IMR-90 (cell line): ENCODE measurements at regions not wholly inside any gene's neighbourhood (a gene's known extent, or its start where the extent isn't known, plus 50 kb on each side); places are given as distances from the start of the nearest gene placed in this dataset.

ENCODE experiments used
- ATAC-seq: fragments of 200-7000 bp; cut with Tn5 transposase; 2 replicates; pipeline ENCODE4 v1.9.1; 2020; ENCODE audit warnings: low read depth, mild to moderate bottlenecking, moderate library complexity
- BruUV-seq: library from RNA; stranded (reverse); fragments of 400-500 nt; replicated peaks from 2 replicates; lab custom pipeline; 2021; lab: Mats Ljungman, UMichigan
- CTCF ChIA-PET: fragments of 300-600 bp; formaldehyde crosslinking; extraction: SDS; loops from one replicate; lab custom pipeline; 2021; ENCODE audit warnings: antibody characterized with exemption; lab: Yijun Ruan, JAX
- POLR2A ChIA-PET: fragments of 300-600 bp; sonication (Branson Sonifier 250); formaldehyde crosslinking; loops from one replicate; lab custom pipeline; 2022; ENCODE audit warnings: antibody characterized with exemption; ENCODE audit not compliant: unreplicated experiment; lab: Charles Lee
- DNase-seq: peaks from one replicate; pipeline ENCODE4 v3.0.0; 2013
- H2AFZ ChIP-seq: replicated peaks from 2 replicates; pipeline ENCODE3; 2013; ENCODE audit warnings: low read length, mild to moderate bottlenecking; ENCODE audit not compliant: poor library complexity
- H2AK5ac ChIP-seq: 2 replicates; pipeline ENCODE4 v1.6.1; 2013; ENCODE audit warnings: low read depth, low read length, inconsistent platforms
- H2AK9ac ChIP-seq: replicated peaks from 2 replicates; pipeline ENCODE3; 2013; ENCODE audit warnings: mild to moderate bottlenecking, low read depth, low read length, moderate library complexity; ENCODE audit not compliant: poor library complexity
- H2BK120ac ChIP-seq: 2 replicates; pipeline ENCODE4 v1.6.1; 2013; ENCODE audit warnings: low read depth, low read length, inconsistent platforms
- H2BK15ac ChIP-seq: 3 replicates; pipeline ENCODE4 v1.6.1; 2013; ENCODE audit warnings: low read depth, low read length, inconsistent platforms
- H2BK20ac ChIP-seq: 2 replicates; pipeline ENCODE4 v1.6.1; 2013; ENCODE audit warnings: low read depth, mild to moderate bottlenecking, inconsistent platforms, low read length, moderate library complexity
- H2BK5ac ChIP-seq: 2 replicates; pipeline ENCODE4 v1.6.1; 2013; ENCODE audit warnings: mild to moderate bottlenecking, low read depth, low read length, inconsistent platforms; ENCODE audit not compliant: poor library complexity, severe bottlenecking
- H3K14ac ChIP-seq: replicated peaks from 2 replicates; pipeline ENCODE4 v1.6.1; 2013; ENCODE audit warnings: low read depth, low read length, inconsistent platforms
- H3K18ac ChIP-seq: 2 replicates; pipeline ENCODE4 v1.6.1; 2013; ENCODE audit warnings: low read depth, low read length, control low read depth
- H3K23ac ChIP-seq: 2 replicates; pipeline ENCODE4 v1.6.1; 2013; ENCODE audit warnings: low read depth, low read length, inconsistent platforms
- H3K27ac ChIP-seq: 2 replicates; pipeline ENCODE4 v1.5.1; 2013; ENCODE audit warnings: mild to moderate bottlenecking, control low read depth, low read length; ENCODE audit not compliant: insufficient read depth
- H3K27me3 ChIP-seq: 2 replicates; pipeline ENCODE4 v1.6.1; 2013; ENCODE audit warnings: low read length; ENCODE audit not compliant: control insufficient read depth, insufficient read depth
- H3K36me3 ChIP-seq: 2 replicates; pipeline ENCODE4 v1.6.1; 2013; ENCODE audit warnings: low read length, mixed read lengths; ENCODE audit not compliant: control insufficient read depth, insufficient read depth
- H3K4ac ChIP-seq: 2 replicates; pipeline ENCODE4 v1.6.1; 2013; ENCODE audit warnings: low read depth, low read length, inconsistent platforms
- H3K4me1 ChIP-seq: 2 replicates; pipeline ENCODE4 v1.6.1; 2013; ENCODE audit warnings: low read length, mixed read lengths; ENCODE audit not compliant: control insufficient read depth, insufficient read depth
- H3K4me2 ChIP-seq: 2 replicates; pipeline ENCODE4 v1.6.1; 2013; ENCODE audit warnings: low read depth, mild to moderate bottlenecking, control low read depth, low read length, moderate library complexity
- H3K4me3 ChIP-seq: 2 replicates; pipeline ENCODE4 v1.5.1; 2013; ENCODE audit warnings: low read depth, mild to moderate bottlenecking, control low read depth, low read length, moderate library complexity; ENCODE audit not compliant: insufficient read depth
- H3K56ac ChIP-seq: 2 replicates; pipeline ENCODE4 v1.6.1; 2013; ENCODE audit warnings: low read length, inconsistent platforms; ENCODE audit not compliant: insufficient read depth; ENCODE audit errors: extremely low read depth
- H3K79me1 ChIP-seq, 2 experiments: 2 replicates each; pipeline ENCODE4 v1.6.1; 2013; ENCODE audit warnings: low read length in 2 of 2, inconsistent platforms in 1 of 2, low read depth in 1 of 2
- H3K9ac ChIP-seq: 2 replicates; pipeline ENCODE4 v1.6.1; 2013; ENCODE audit warnings: low read depth, low read length, control low read depth
- H3K9me1 ChIP-seq: 2 replicates; pipeline ENCODE4 v1.6.1; 2013; ENCODE audit warnings: low read length, inconsistent platforms; ENCODE audit not compliant: insufficient read depth
- H3K9me3 ChIP-seq: 2 replicates; pipeline ENCODE4 v1.6.1; 2013; ENCODE audit warnings: low read length; ENCODE audit not compliant: control insufficient read depth, insufficient read depth
- H4K20me1 ChIP-seq: 2 replicates; pipeline ENCODE4 v1.6.1; 2013; ENCODE audit warnings: low read length, inconsistent platforms; ENCODE audit not compliant: insufficient read depth
- H4K5ac ChIP-seq: 2 replicates; pipeline ENCODE4 v1.6.1; 2013; ENCODE audit warnings: mild to moderate bottlenecking, low read depth, low read length, control low read depth
- H4K8ac ChIP-seq, 2 experiments: 2 replicates each; pipeline ENCODE4 v1.6.1; 2013; ENCODE audit warnings: low read depth in 2 of 2, low read length in 2 of 2, control low read depth in 1 of 2, inconsistent platforms in 1 of 2
- H4K91ac ChIP-seq: 2 replicates; pipeline ENCODE4 v1.6.1; 2013; ENCODE audit warnings: low read depth, low read length, inconsistent platforms; ENCODE audit not compliant: insufficient read depth
- BHLHE40 ChIP-seq: fragments of 150-350 bp; IDR thresholded peaks from 2 replicates; pipeline ENCODE4 v1.6.1; 2016; ENCODE audit warnings: mild to moderate bottlenecking, low read depth, low read length
- CEBPB ChIP-seq: IDR thresholded peaks from 2 replicates; pipeline ENCODE4 v1.6.1; 2012; ENCODE audit warnings: low read depth, low read length, improper control_type of control experiment
- FOS ChIP-seq: fragments of 150-350 bp; IDR thresholded peaks from 2 replicates; pipeline ENCODE4 v1.6.1; 2016; ENCODE audit warnings: low read depth, low read length
- MXI1 ChIP-seq: IDR thresholded peaks from 2 replicates; pipeline ENCODE4 v1.6.1; 2012; ENCODE audit warnings: low read depth, mild to moderate bottlenecking, low read length, moderate library complexity, borderline replicate concordance
- RAD21 ChIP-seq: IDR thresholded peaks from 2 replicates; pipeline ENCODE4 v1.6.1; 2012; ENCODE audit warnings: low read length, improper control_type of control experiment
- RCOR1 ChIP-seq: IDR thresholded peaks from 2 replicates; pipeline ENCODE4 v1.6.1; 2012; ENCODE audit warnings: mild to moderate bottlenecking, low read length, improper control_type of control experiment; ENCODE audit not compliant: insufficient replicate concordance
- SMC3 ChIP-seq: fragments of 150-350 bp; IDR thresholded peaks from 2 replicates; pipeline ENCODE4 v1.6.1; 2016; ENCODE audit warnings: low read depth, mild to moderate bottlenecking, antibody characterized with exemption, low read length, moderate library complexity
- USF2 ChIP-seq: fragments of 150-350 bp; IDR thresholded peaks from 2 replicates; pipeline ENCODE4 v1.6.1; 2017; ENCODE audit warnings: mild to moderate bottlenecking, antibody characterized with exemption, low read length, low read depth
- WGBS, 2 experiments: methylation state at CpG; one replicate each; pipeline versions ENCODE4 v1.1.5 to v1.1.7; 2013; ENCODE audit warnings: missing lambda C conversion rate in 2 of 2; ENCODE audit not compliant: insufficient read length in 1 of 2; ENCODE audit errors: extremely low coverage in 2 of 2; 5-methylcytosine and 5-hydroxymethylcytosine counted together
- dilution Hi-C: fragments of 300-500 bp; cut with HindIII; formaldehyde crosslinking; loops from one replicate; pipeline ENCODE4 v1.14.3; 2018; ENCODE audit warnings: low sequenced_read_pairs; ENCODE audit not compliant: unreplicated experiment
- in situ Hi-C: fragments of 300-500 bp; cut with MboI; formaldehyde crosslinking; loops from 3 replicates; pipeline ENCODE4 v1.14.3; 2019; ENCODE audit warnings: low sequenced_read_pairs, inconsistent platforms, mixed read lengths
- intact Hi-C: fragments of 100-400 bp; cut with micrococcal nuclease; formaldehyde crosslinking; loops from 2 replicates; pipeline ENCODE4 v1.10.0; 2022
- TF ChIP-seq, protein P1 (sequence below): conservative IDR thresholded peaks from 2 replicates; pipeline ENCODE4 v1.5.1; 2012; ENCODE audit warnings: mild to moderate bottlenecking, low read depth, low read length, improper control_type of control experiment

- Histone ChIP-seq H3K4me3 (no peak overlapping the region), H2BK15ac (no peak overlapping the region), H3K4ac (no peak overlapping the region), H3K14ac (no peak overlapping the region), H3K27ac (no peak overlapping the region), H4K8ac (no peak overlapping the region), H3K4me1 (no peaks in the 10 kb centered on the region), H3K9me3 (no peaks in the 10 kb centered on the region), H3K56ac (no peak overlapping the region), H3K9ac (no peak overlapping the region), H2BK120ac (no peak overlapping the region), H3K18ac (no peak overlapping the region), H4K20me1 (no peaks in the 10 kb centered on the region), H3K27me3 (no peaks in the 10 kb centered on the region), H3K36me3 (no peaks in the 10 kb centered on the region), H2AFZ (no peak overlapping the region), H4K91ac (no peak overlapping the region), H3K4me2 (no peak overlapping the region), H3K9me1 (no peaks in the 10 kb centered on the region), H2BK5ac (no peak overlapping the region), H2AK9ac (no peak overlapping the region), H3K23ac (no peak overlapping the region), H2AK5ac (no peak overlapping the region), H4K5ac (no peak overlapping the region), H2BK20ac (no peak overlapping the region), H3K79me1 (no peaks in the 10 kb centered on the region)
- POLR2A ChIA-PET: no interaction called here
- ATAC-seq: peak; percentile 91
- peak; percentile 54 for DNase-seq
- in situ Hi-C loops (no loop called here), intact Hi-C loops (loop anchor here (1.0 to 2.0 kb wide), 3 partner anchors 414 to 482 kb away; no protein-coding TSS in a partner anchor), dilution Hi-C loops (no loop called here)
- CTCF ChIA-PET: no interaction called here
- TF ChIP-seq, protein P1, sequence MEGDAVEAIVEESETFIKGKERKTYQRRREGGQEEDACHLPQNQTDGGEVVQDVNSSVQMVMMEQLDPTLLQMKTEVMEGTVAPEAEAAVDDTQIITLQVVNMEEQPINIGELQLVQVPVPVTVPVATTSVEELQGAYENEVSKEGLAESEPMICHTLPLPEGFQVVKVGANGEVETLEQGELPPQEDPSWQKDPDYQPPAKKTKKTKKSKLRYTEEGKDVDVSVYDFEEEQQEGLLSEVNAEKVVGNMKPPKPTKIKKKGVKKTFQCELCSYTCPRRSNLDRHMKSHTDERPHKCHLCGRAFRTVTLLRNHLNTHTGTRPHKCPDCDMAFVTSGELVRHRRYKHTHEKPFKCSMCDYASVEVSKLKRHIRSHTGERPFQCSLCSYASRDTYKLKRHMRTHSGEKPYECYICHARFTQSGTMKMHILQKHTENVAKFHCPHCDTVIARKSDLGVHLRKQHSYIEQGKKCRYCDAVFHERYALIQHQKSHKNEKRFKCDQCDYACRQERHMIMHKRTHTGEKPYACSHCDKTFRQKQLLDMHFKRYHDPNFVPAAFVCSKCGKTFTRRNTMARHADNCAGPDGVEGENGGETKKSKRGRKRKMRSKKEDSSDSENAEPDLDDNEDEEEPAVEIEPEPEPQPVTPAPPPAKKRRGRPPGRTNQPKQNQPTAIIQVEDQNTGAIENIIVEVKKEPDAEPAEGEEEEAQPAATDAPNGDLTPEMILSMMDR: peak; percentile 78
- TF ChIP-seq RCOR1: no peak
- TF ChIP-seq RAD21: peak; percentile 80
- TF ChIP-seq USF2: no peak
- no peak for TF ChIP-seq CEBPB
- TF ChIP-seq SMC3: peak; percentile 84
- TF ChIP-seq FOS: no peak
- TF ChIP-seq BHLHE40: peak; percentile 69; the same call in 1 of the 2 replicates
- TF ChIP-seq MXI1: no peak
- WGBS, 2 experiments: no CpG with 5 or more reads among the region's 4 CpGs
- no TSS peak for BruUV-seq
Observed at GRCh38 chr11:114762408-114762807, 84.1 kb downstream of the NXPE2 start.
